PC-3 (cell line): ENCODE measurements at regions not wholly inside any gene's neighbourhood (a gene's known extent, or its start where the extent isn't known, plus 50 kb on each side); places are given as distances from the start of the nearest gene placed in this dataset.

Experiments used
- CTCF ChIP-seq: fragments of 300-600 bp; sonication (generic); conservative IDR thresholded peaks from 2 replicates; pipeline ENCODE4 v1.5.1; 2017; ENCODE audit warnings: antibody characterized with exemption, low read depth, mild to moderate bottlenecking, low read length
- EZH2 ChIP-seq: fragments of 300-600 bp; sonication (generic); IDR thresholded peaks from one replicate; pipeline ENCODE4 v1.6.1; 2017; ENCODE audit warnings: antibody characterized with exemption, mild to moderate bottlenecking, low read length; ENCODE audit not compliant: unreplicated experiment
- EZH2phosphoT487 ChIP-seq: fragments of 300-600 bp; sonication (generic); IDR thresholded peaks from 2 replicates; pipeline ENCODE4 v1.6.1; 2018; ENCODE audit warnings: mild to moderate bottlenecking, antibody characterized with exemption, low read length, borderline replicate concordance

- TF ChIP-seq CTCF (no peak), EZH2 (no peak), EZH2phosphoT487 (no peak)
These were observed 281.1 kb upstream of the MGAT5 start for GRCh38 chr2:133972786-133973185.
